GM13977 (cell line): ENCODE measurements at regions not wholly inside any gene's neighbourhood (a gene's known extent, or its start where the extent isn't known, plus 50 kb on each side); places are given as distances from the start of the nearest gene placed in this dataset.

Source experiments
- DNase-seq: peaks from one replicate; pipeline ENCODE4 v3.0.0; 2012; ENCODE audit warnings: low spot score
- CTCF ChIP-seq: IDR thresholded peaks from 2 replicates; pipeline ENCODE4 v1.5.1; 2012; ENCODE audit warnings: mild to moderate bottlenecking, control low read depth; ENCODE audit not compliant: insufficient read depth; ENCODE audit errors: extremely low read depth, missing control alignments
- in situ Hi-C: fragments of 300-500 bp; cut with MboI; formaldehyde crosslinking; loops from one replicate; pipeline ENCODE4 v1.12.0; 2022; ENCODE audit warnings: low sequenced_read_pairs, low pct_unique_long_range_greater_than_20kb, mixed read lengths, inconsistent platforms; ENCODE audit not compliant: unreplicated experiment

GRCh38 chr9:23382418-23382817 lies 443.6 kb downstream of the ELAVL2 start:
- in situ Hi-C loops, result no loop called here
- TF ChIP-seq CTCF, result no peak
- no peak for DNase-seq

- in situ Hi-C loops, result no loop called here
- no peak for TF ChIP-seq CTCF
Measured at GRCh38 chr9:23394189-23394588, 431.9 kb downstream of the ELAVL2 start.

GRCh38 chr9:23408874-23409273 lies 417.2 kb downstream of the ELAVL2 start:
- DNase-seq, result no peak
- TF ChIP-seq CTCF, result no peak
- in situ Hi-C loops, result no loop called here

More at GRCh38 chr9:23394189-23394588, 431.9 kb downstream of the ELAVL2 start:
- DNase-seq, result no peak

GRCh38 chr9:23412046-23412445 lies 414.0 kb downstream of the ELAVL2 start:
- no peak for DNase-seq
- in situ Hi-C loops, result no loop called here
- TF ChIP-seq CTCF, result no peak

- in situ Hi-C loops, result no loop called here
- no peak for DNase-seq
- TF ChIP-seq CTCF, result no peak
Measured at GRCh38 chr9:23412458-23412857, 413.6 kb downstream of the ELAVL2 start.

- no peak for DNase-seq
- no peak for TF ChIP-seq CTCF
- in situ Hi-C loops, result no loop called here
Measured at GRCh38 chr9:23413541-23413940, 412.5 kb downstream of the ELAVL2 start.

- TF ChIP-seq CTCF, result no peak
- in situ Hi-C loops, result no loop called here
Measured at GRCh38 chr9:23423999-23424398, 402.0 kb downstream of the ELAVL2 start.

More at GRCh38 chr9:23423999-23424398, 402.0 kb downstream of the ELAVL2 start:
- no peak for DNase-seq
